ENCODE measurements at regions not wholly inside any gene's neighbourhood (a gene's known extent, or its start where the extent isn't known, plus 50 kb on each side); places are given as distances from the start of the nearest gene placed in this dataset.

- TF ChIP-seq POLR2AphosphoS5 (IDR thresholded peaks at IDR 0.05), result no peak
- no peak for TF ChIP-seq CTCF (IDR thresholded peaks at IDR 0.05)
Observed at GRCh38 chr11:10927538-10927937, 69.7 kb upstream of the ZBED5 start.

All from esophagus muscularis mucosa (tissue), 3 donors.